Small intestine (tissue), 7 donors: ENCODE measurements at regions not wholly inside any gene's neighbourhood (a gene's known extent, or its start where the extent isn't known, plus 50 kb on each side); places are given as distances from the start of the nearest gene placed in this dataset.

ENCODE experiments used
- DNase-seq, 2 donors: peaks; one replicate each; pipeline versions ENCODE4 v3.0.0 to v3.0.0-alpha.2; 2013
- FAIRE-seq: peaks from 2 replicates; lab custom pipeline; 2012; peaks lifted over from hg19 to GRCh38; lab: Jason Lieb, UNC
- H3K27ac ChIP-seq, 3 donors: one replicate each; pipeline ENCODE4 v1.5.1; 2013; ENCODE audit warnings: low read length in 2 of 3, mild to moderate bottlenecking in 2 of 3, control low read depth in 1 of 3, inconsistent platforms in 1 of 3, low read depth in 1 of 3, moderate library complexity in 1 of 3
- H3K27me3 ChIP-seq, 3 donors: one replicate each; pipeline ENCODE4 v1.6.1; 2013; ENCODE audit warnings: low read length in 3 of 3, inconsistent platforms in 1 of 3; ENCODE audit not compliant: control insufficient read depth in 3 of 3, insufficient read depth in 3 of 3
- H3K36me3 ChIP-seq, 3 donors: one replicate each; pipeline ENCODE4 v1.6.1; 2013; ENCODE audit warnings: low read length in 3 of 3, inconsistent platforms in 1 of 3, low read depth in 1 of 3, mild to moderate bottlenecking in 1 of 3, moderate library complexity in 1 of 3; ENCODE audit not compliant: control insufficient read depth in 3 of 3, insufficient read depth in 2 of 3
- H3K4me1 ChIP-seq, 3 donors: one replicate each; pipeline ENCODE4 v1.6.1; 2013; ENCODE audit warnings: low read length in 2 of 3, inconsistent platforms in 1 of 3, low read depth in 1 of 3, mild to moderate bottlenecking in 1 of 3, moderate library complexity in 1 of 3; ENCODE audit not compliant: control insufficient read depth in 3 of 3, insufficient read depth in 2 of 3
- H3K4me3 ChIP-seq, 3 donors: one replicate each; pipeline ENCODE4 v1.5.1; 2013; ENCODE audit warnings: low read length in 3 of 3, control low read depth in 1 of 3, inconsistent platforms in 1 of 3, low read depth in 1 of 3, mild to moderate bottlenecking in 1 of 3, moderate library complexity in 1 of 3
- H3K9me3 ChIP-seq, 2 donors: one replicate each; pipeline ENCODE4 v1.6.1; 2013; ENCODE audit warnings: low read depth in 1 of 2, low read length in 1 of 2; ENCODE audit not compliant: control insufficient read depth in 2 of 2, insufficient read depth in 1 of 2
- WGBS, 3 donors: extraction: QIAGEN DNeasy Blood & Tissue Kit; methylation state at CpG; one replicate each; pipeline ENCODE4 v1.1.7; 2013; 5-methylcytosine and 5-hydroxymethylcytosine counted together
- donor health status: healthy with polysubstance abuse.
- donor health status: control.
- donor health status: control.
- donor health status: Bipolar disorder and iron deficiency.
- donor health status: healthy.

- Histone ChIP-seq H3K27ac (no peak overlapping the region), H3K27me3 (no peaks in the 10 kb centered on the region), H3K4me3 (no peak overlapping the region), H3K36me3 (no peaks in the 10 kb centered on the region), H3K9me3 (peaks cover 0 to 15% of the 10 kb centered on the region in 2 donors), H3K4me1 (no peaks in the 10 kb centered on the region)
- FAIRE-seq = no peak
- DNase-seq = no peak
Measured at GRCh38 chr12:83343767-83344166, 657.1 kb downstream of the TMTC2 start.

- 81 to 90% (median 89%) methylated on average over 2 of the region's 2 CpGs for WGBS, 3 donors
- no peaks in the 10 kb centered on the region for H3K36me3 ChIP-seq
- H3K4me1 ChIP-seq = no peaks in the 10 kb centered on the region
- H3K9me3 ChIP-seq = peaks cover 0 to 8% of the 10 kb centered on the region in 2 donors
- H3K4me3 ChIP-seq = no peak overlapping the region
- FAIRE-seq (no peak), DNase-seq (no peak)
- no peaks in the 10 kb centered on the region for H3K27me3 ChIP-seq
- no peak overlapping the region for H3K27ac ChIP-seq
Measured at GRCh38 chr12:83335748-83336147, 649.0 kb downstream of the TMTC2 start.

- DNase-seq (no peak), FAIRE-seq (no peak)
- Histone ChIP-seq H3K27ac (no peak overlapping the region), H3K27me3 (no peaks in the 10 kb centered on the region), H3K4me3 (no peak overlapping the region), H3K36me3 (no peaks in the 10 kb centered on the region), H3K4me1 (no peaks in the 10 kb centered on the region), H3K9me3 (no peaks in the 10 kb centered on the region)
Measured at GRCh38 chr12:83326666-83327065, 640.0 kb downstream of the TMTC2 start.

- DNase-seq = no peak
- no peak overlapping the region for H3K4me3 ChIP-seq
- H3K36me3 ChIP-seq = no peaks in the 10 kb centered on the region
- H3K4me1 ChIP-seq = no peaks in the 10 kb centered on the region
- 0 to 29% (median 0%) methylated on average over 1 of the region's 1 CpG for WGBS, 3 donors
- H3K27me3 ChIP-seq = no peaks in the 10 kb centered on the region
- FAIRE-seq = no peak
- H3K9me3 ChIP-seq = no peaks in the 10 kb centered on the region
- no peak overlapping the region for H3K27ac ChIP-seq
Measured at GRCh38 chr12:83323866-83324265, 637.2 kb downstream of the TMTC2 start.

GRCh38 chr12:83322809-83323208 lies 636.1 kb downstream of the TMTC2 start:
- Histone ChIP-seq H3K27ac (no peak overlapping the region), H3K4me3 (no peak overlapping the region), H3K27me3 (no peaks in the 10 kb centered on the region), H3K4me1 (no peaks in the 10 kb centered on the region), H3K36me3 (no peaks in the 10 kb centered on the region), H3K9me3 (no peaks in the 10 kb centered on the region)
- FAIRE-seq (no peak), DNase-seq (no peak)
- WGBS, 3 donors = 58 to 65% (median 65%) methylated on average over 2 of the region's 2 CpGs

GRCh38 chr12:83321971-83322370 lies 635.3 kb downstream of the TMTC2 start:
- H3K4me3 ChIP-seq = no peak overlapping the region
- FAIRE-seq (no peak), DNase-seq (no peak)
- H3K27me3 ChIP-seq = no peaks in the 10 kb centered on the region
- no peaks in the 10 kb centered on the region for H3K36me3 ChIP-seq
- H3K27ac ChIP-seq = no peak overlapping the region
- no peaks in the 10 kb centered on the region for H3K4me1 ChIP-seq
- H3K9me3 ChIP-seq = no peaks in the 10 kb centered on the region
- 70 to 95% (median 83%) methylated on average over 2 of the region's 2 CpGs for WGBS, 3 donors

GRCh38 chr12:83320350-83320749 lies 633.6 kb downstream of the TMTC2 start:
- Histone ChIP-seq H3K36me3 (no peaks in the 10 kb centered on the region), H3K27ac (no peak overlapping the region), H3K4me1 (no peaks in the 10 kb centered on the region), H3K9me3 (no peaks in the 10 kb centered on the region), H3K27me3 (no peaks in the 10 kb centered on the region), H3K4me3 (no peak overlapping the region)
- WGBS, 3 donors = 36 to 50% (median 45%) methylated on average over 2 of the region's 2 CpGs
- DNase-seq = no peak
- FAIRE-seq = no peak

GRCh38 chr12:83318386-83319098 lies 631.8 kb downstream of the TMTC2 start:
- DNase-seq (peak in 1 of 2 donors; percentile 6), FAIRE-seq (no peak)
- Histone ChIP-seq H3K27me3 (no peaks in the 10 kb centered on the region), H3K9me3 (no peaks in the 10 kb centered on the region), H3K36me3 (no peaks in the 10 kb centered on the region), H3K4me1 (no peaks in the 10 kb centered on the region), H3K27ac (no peak overlapping the region), H3K4me3 (no peak overlapping the region)
- WGBS, 3 donors = 5 to 10% (median 6%) methylated on average over 1 of the region's 1 CpG

GRCh38 chr12:83317595-83317994 lies 630.9 kb downstream of the TMTC2 start:
- Histone ChIP-seq H3K4me3 (no peak overlapping the region), H3K27ac (no peak overlapping the region), H3K4me1 (no peaks in the 10 kb centered on the region), H3K36me3 (no peaks in the 10 kb centered on the region), H3K9me3 (no peaks in the 10 kb centered on the region), H3K27me3 (no peaks in the 10 kb centered on the region)
- FAIRE-seq (no peak), DNase-seq (no peak)
- 82 to 85% (median 83%) methylated on average over 3 of the region's 3 CpGs for WGBS, 3 donors
